ENCODE measurements at regions not wholly inside any gene's neighbourhood (a gene's known extent, or its start where the extent isn't known, plus 50 kb on each side); places are given as distances from the start of the nearest gene placed in this dataset.

- H3K36me3 ChIP-seq: no peaks in the 10 kb centered on the region
- 74 to 90% methylated on average over 1 of the region's 1 CpG for WGBS, 2 donors
- no peaks in the 10 kb centered on the region for H3K9me3 ChIP-seq
- intact Hi-C loops (cut with DNase I): no loop called here
- DNase-seq: no peak
- H3K27me3 ChIP-seq: no peaks in the 10 kb centered on the region
- H3K27ac ChIP-seq: no peak overlapping the region
- H3K4me1 ChIP-seq: peaks cover 0 to 34% (median 28%) of the 10 kb centered on the region in 4 donors
- no peak overlapping the region for H3K4me3 ChIP-seq
- TF ChIP-seq POLR2A (IDR thresholded peaks at IDR 0.05) (no peak), POLR2AphosphoS5 (IDR thresholded peaks at IDR 0.05) (no peak), EP300 (IDR thresholded peaks at IDR 0.05) (no peak), CTCF (IDR thresholded peaks at IDR 0.05) (no peak)
Measured at GRCh38 chr6:104537180-104537579, 322.5 kb downstream of the HACE1 start.

- WGBS, 2 donors: 67 to 88% methylated on average over 3 of the region's 3 CpGs
- peak overlapping the region in 3 of 4 donors; percentile 31 to 43 (median 37) for H3K27ac ChIP-seq
- H3K36me3 ChIP-seq: no peaks in the 10 kb centered on the region
- no peaks in the 10 kb centered on the region for H3K27me3 ChIP-seq
- no peaks in the 10 kb centered on the region for H3K9me3 ChIP-seq
- TF ChIP-seq POLR2AphosphoS5 (IDR thresholded peaks at IDR 0.05): no peak
- TF ChIP-seq CTCF (IDR thresholded peaks at IDR 0.05): no peak
- TF ChIP-seq EP300 (IDR thresholded peaks at IDR 0.05): no peak
- no peak for TF ChIP-seq POLR2A (IDR thresholded peaks at IDR 0.05)
- no peak for DNase-seq
- H3K4me3 ChIP-seq: no peak overlapping the region
- intact Hi-C loops (cut with DNase I): no loop called here
- H3K4me1 ChIP-seq: peaks cover 0 to 58% (median 49%) of the 10 kb centered on the region in 4 donors
Measured at GRCh38 chr6:104532462-104532861, 327.3 kb downstream of the HACE1 start.

- Histone ChIP-seq H3K4me1 (peaks cover 0 to 52% (median 46%) of the 10 kb centered on the region in 4 donors), H3K9me3 (no peaks in the 10 kb centered on the region), H3K36me3 (no peaks in the 10 kb centered on the region), H3K27ac (peak overlapping the region; percentile 5 to 43 (median 34)), H3K4me3 (no peak overlapping the region), H3K27me3 (no peaks in the 10 kb centered on the region)
- whole genome bisulfite sequencing, 2 donors: 80 to 87% methylated on average over 1 of the region's 1 CpG
- intact Hi-C loops (cut with DNase I): no loop called here
- DNase-seq: no peak
- no peak for TF ChIP-seq CTCF (IDR thresholded peaks at IDR 0.05)
- peak in 1 of 4 donors; percentile 20 for TF ChIP-seq POLR2AphosphoS5 (IDR thresholded peaks at IDR 0.05)
Measured at GRCh38 chr6:104531646-104532045, 328.1 kb downstream of the HACE1 start.

GRCh38 chr6:104527761-104528415 is 331.8 kb downstream of the HACE1 start:
- Histone ChIP-seq H3K27ac (no peak overlapping the region), H3K27me3 (no peaks in the 10 kb centered on the region), H3K36me3 (no peaks in the 10 kb centered on the region), H3K9me3 (no peaks in the 10 kb centered on the region), H3K4me1 (peaks cover 0 to 42% (median 36%) of the 10 kb centered on the region in 4 donors), H3K4me3 (no peak overlapping the region)
- no peak for TF ChIP-seq CTCF (IDR thresholded peaks at IDR 0.05)
- no peak for TF ChIP-seq POLR2A (IDR thresholded peaks at IDR 0.05)
- TF ChIP-seq EP300 (IDR thresholded peaks at IDR 0.05): no peak
- TF ChIP-seq POLR2AphosphoS5 (IDR thresholded peaks at IDR 0.05): no peak
- intact Hi-C loops (cut with DNase I): no loop called here
- WGBS, 2 donors: 58 to 73% methylated on average over 10 of the region's 10 CpGs
- peak; percentile 65 for DNase-seq

- DNase-seq: no peak
- TF ChIP-seq POLR2A (IDR thresholded peaks at IDR 0.05) (no peak), POLR2AphosphoS5 (IDR thresholded peaks at IDR 0.05) (no peak), CTCF (IDR thresholded peaks at IDR 0.05) (no peak), EP300 (IDR thresholded peaks at IDR 0.05) (no peak)
- H3K4me1 ChIP-seq: peaks cover 0 to 36% (median 30%) of the 10 kb centered on the region in 4 donors
- no peak overlapping the region for H3K27ac ChIP-seq
- WGBS, 2 donors: 44 to 70% methylated on average over 7 of the region's 7 CpGs
- H3K9me3 ChIP-seq: no peaks in the 10 kb centered on the region
- H3K36me3 ChIP-seq: no peaks in the 10 kb centered on the region
- no peak overlapping the region for H3K4me3 ChIP-seq
- intact Hi-C loops (cut with DNase I): no loop called here
- H3K27me3 ChIP-seq: no peaks in the 10 kb centered on the region
Measured at GRCh38 chr6:104527311-104527710, 332.4 kb downstream of the HACE1 start.
